H54 (cell line): ENCODE measurements at regions not wholly inside any gene's neighbourhood (a gene's known extent, or its start where the extent isn't known, plus 50 kb on each side); places are given as distances from the start of the nearest gene placed in this dataset.
"Not testable (repeated sequence)": the region's sequence is repeated elsewhere in the genome, so short reads cannot be mapped to it uniquely, and the experiment has no call there.

Experiments
- DNase-seq: peaks from one replicate; pipeline ENCODE4 v3.0.0; 2011; ENCODE audit warnings: low spot score, mixed read lengths; ENCODE audit not compliant: insufficient read length
- FAIRE-seq: peaks from 3 replicates; lab custom pipeline; 2011; peaks lifted over from hg19 to GRCh38; lab: Jason Lieb, UNC
- POLR2A ChIP-seq: IDR thresholded peaks from 2 replicates; pipeline ENCODE4 v1.6.1; 2011; ENCODE audit warnings: low read depth, mild to moderate bottlenecking, low read length

DNA sequence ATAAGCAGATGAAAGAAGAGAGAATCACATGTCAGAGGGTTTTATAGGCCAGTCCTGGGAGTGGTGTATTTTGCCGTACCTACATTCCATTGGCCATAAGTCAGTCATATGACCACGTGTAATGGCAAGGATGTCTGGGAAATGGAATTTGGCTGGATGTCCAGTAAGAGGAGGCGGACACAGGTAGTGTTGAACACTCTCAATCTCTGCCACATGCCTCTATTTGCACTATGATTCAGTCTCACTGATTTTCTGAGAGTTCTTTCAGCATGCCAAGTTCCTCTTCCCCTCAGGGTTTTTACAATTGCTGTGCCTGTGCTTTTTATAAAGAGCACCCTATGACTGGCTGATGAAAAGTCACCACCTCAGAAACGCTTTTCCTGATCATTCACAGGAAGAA lies 164.2 kb upstream of the GPR101 start:
- FAIRE-seq, result no peak

GRCh38 chrX:137195991-137196390 lies 162.2 kb upstream of the GPR101 start:
- DNase-seq (peak; percentile 3), FAIRE-seq (peak; percentile 53)
- no peak for TF ChIP-seq POLR2A

More for the DNA sequence above, 164.2 kb upstream of the GPR101 start:
- DNase-seq, result no peak
- no peak for TF ChIP-seq POLR2A

- DNase-seq, result no peak
- no peak for TF ChIP-seq POLR2A
- no peak for FAIRE-seq
These were observed 161.5 kb upstream of the GPR101 start for GRCh38 chrX:137195296-137195695.

- FAIRE-seq, result no peak
- DNase-seq, result no peak
- TF ChIP-seq POLR2A, result no peak
These were observed 160.4 kb upstream of the GPR101 start for GRCh38 chrX:137194164-137194563.

DNA sequence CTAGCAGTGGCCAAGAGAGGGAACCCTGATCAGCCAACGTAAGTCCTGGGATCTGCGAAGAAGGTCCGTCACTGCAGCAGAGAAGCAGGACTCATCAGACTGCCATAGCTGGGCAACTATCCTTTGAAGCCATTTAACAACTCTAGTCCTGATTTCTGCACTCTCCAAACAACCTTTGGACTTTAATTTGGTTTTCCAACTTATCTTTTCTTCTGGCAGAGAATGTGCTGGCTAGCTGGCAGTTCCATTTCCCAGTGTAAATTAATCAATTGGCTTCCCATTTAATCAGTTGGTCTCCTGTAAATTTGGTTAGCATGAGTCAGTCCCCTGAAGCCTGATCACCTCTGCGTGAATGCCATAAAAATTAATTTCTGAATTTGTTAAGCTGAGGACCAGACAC lies 153.7 kb upstream of the GPR101 start:
- DNase-seq, result no peak
- FAIRE-seq, result no peak
- no peak for TF ChIP-seq POLR2A

GRCh38 chrX:137178392-137178791 lies 144.6 kb upstream of the GPR101 start:
- no peak for TF ChIP-seq POLR2A
- FAIRE-seq (no peak), DNase-seq (no peak)

DNA sequence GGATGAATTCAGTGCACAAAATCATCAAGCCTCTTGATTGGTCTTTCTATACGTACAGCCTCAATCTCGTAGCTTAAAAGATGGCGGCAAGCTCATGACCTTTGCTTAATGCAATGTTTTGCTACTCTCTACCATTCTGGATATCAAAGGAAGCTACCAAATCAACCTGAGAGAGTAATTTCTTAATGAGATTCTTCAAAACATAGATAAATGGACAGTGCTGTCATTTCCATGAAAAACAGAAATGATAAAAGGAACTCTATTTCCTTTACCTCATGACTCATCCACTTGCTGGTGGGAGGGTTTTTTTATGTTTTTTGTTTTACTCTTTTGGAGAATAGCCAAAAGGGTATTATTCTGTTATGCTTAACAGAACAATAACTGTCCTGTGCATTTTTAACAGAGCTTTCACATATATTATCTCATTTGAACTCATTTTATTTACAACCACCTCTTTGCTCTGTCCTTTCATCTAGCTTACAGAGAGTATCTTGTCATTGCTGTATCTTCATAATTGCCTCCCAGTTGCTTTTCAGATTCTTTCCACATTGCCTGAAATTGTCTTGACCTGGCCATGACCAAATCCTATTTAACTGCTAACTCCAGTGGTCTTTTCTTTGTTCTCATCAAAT lies 138.6 kb upstream of the GPR101 start:
- FAIRE-seq (no peak), DNase-seq (no peak)
- no peak for TF ChIP-seq POLR2A

GRCh38 chrX:137171626-137172025 lies 137.8 kb upstream of the GPR101 start:
- no peak for TF ChIP-seq POLR2A
- FAIRE-seq (no peak), DNase-seq (no peak)

DNA sequence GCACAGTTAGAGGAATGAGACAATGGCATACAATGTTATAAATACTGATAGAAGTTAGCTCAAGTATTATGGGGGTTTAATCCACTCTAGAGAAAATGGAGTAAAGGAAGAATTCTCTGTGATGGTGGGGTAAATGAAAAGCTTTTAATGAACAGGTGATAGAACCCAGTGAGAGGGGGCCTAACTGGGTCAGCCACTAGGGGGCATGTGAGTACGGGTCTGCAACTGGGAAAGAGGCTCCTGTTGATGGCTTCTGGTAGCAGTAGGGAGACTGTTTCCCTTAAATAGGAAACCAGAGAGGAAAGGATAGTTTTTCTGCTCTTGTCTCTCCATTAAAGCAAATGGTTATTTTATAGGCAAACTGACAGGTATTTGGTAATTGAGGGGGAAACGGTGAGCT lies 132.8 kb upstream of the GPR101 start:
- FAIRE-seq, result no peak
- DNase-seq, result no peak
- TF ChIP-seq POLR2A, result no peak

GRCh38 chrX:137164329-137164728 lies 130.5 kb upstream of the GPR101 start:
- no peak for DNase-seq
- no peak for FAIRE-seq
- TF ChIP-seq POLR2A, result no peak

GRCh38 chrX:137151403-137151802 lies 117.6 kb upstream of the GPR101 start:
- no peak for DNase-seq
- TF ChIP-seq POLR2A, result no peak

DNA sequence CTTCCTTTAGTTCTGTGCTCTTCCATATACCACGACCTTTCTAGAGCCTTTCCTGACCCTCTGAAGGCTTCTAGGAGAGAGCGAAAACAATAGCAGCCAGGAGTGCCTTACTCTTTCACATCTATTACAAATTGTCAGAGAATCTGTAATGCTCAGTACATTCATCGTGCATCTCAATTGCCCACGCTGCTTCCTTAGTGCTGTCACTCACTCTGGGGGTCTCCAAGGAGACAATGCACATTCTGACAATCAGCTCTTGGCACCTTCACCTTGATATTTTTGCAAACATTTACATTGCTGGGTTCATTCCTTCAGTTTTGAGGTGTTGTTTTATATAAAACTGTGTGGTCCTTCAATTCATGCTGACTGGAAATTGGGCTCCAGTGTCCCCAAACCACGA lies 110.1 kb upstream of the GPR101 start:
- FAIRE-seq (no peak), DNase-seq (no peak)
- TF ChIP-seq POLR2A, result no peak

More at GRCh38 chrX:137151403-137151802, 117.6 kb upstream of the GPR101 start:
- FAIRE-seq, result no peak

DNA sequence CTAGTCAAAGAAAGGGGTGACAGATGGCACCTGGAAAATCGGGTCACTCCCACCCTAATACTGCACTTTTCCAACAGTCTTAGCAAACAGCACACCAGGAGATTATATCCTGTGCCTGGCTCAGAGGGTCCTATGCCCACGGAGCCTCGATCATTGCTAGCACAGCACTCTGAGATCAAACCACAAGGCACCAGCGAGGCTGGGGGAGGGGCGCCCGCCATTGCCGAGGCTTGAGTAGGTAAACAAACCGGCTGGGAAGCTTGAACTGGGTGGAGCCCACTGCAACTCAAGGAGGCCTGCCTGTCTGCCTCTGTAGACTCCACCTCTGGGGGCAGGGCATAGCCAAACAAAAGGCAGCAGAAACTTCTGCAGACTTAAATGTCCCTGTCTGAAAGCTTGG lies 88.9 kb upstream of the GPR101 start:
- DNase-seq, FAIRE-seq: not testable (repeated sequence)

DNA sequence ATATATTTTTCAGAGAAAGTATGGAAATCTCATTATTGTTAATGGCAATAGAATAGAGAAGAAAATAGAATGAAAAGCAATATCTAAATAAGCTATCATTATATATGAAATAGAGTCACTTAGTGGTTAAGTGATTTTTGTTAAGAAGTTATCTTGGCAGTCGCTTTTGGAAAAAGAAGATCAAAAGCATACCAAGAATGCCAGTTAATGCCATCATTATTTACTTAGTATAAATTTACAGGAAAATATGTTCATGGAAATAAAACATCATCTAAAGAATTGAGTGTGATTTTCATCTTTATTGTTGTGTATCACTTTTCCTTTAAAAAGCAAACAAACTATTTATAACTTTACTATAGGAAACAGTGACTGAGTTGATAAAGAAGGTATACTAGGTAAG lies 85.3 kb upstream of the GPR101 start:
- TF ChIP-seq POLR2A, result no peak
- no peak for DNase-seq
- no peak for FAIRE-seq

DNA sequence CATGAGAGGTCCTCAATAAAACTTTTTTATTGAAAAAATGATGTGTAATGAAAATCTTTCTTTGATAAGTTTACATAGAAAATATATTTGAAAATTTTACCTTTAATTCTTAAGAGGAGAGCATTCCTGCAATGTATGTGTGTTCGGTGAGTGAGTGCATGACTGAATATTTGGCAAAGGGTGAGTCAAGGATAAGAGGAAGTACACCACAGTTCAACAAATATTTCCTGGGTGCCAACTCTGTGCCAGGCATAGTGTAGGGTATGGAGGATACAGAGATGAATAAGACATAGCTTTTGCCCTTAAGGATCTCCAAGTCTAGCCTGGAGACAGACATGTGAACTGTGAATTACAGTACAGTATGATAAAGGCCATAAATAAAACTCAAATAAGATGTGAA lies 84.7 kb upstream of the GPR101 start:
- DNase-seq (no peak), FAIRE-seq (no peak)
- TF ChIP-seq POLR2A, result no peak
